GM19324 (cell line): ENCODE measurements at regions not wholly inside any gene's neighbourhood (a gene's known extent, or its start where the extent isn't known, plus 50 kb on each side); places are given as distances from the start of the nearest gene placed in this dataset.

Source experiments
- ATAC-seq: cut with Tn5 transposase; IDR thresholded peaks from one replicate; pipeline ENCODE4 v1.9.1; 2021; ENCODE audit warnings: mild to moderate bottlenecking, moderate library complexity; ENCODE audit not compliant: unreplicated experiment, low FRiP score

- no peak for ATAC-seq
Observed at GRCh38 chr2:37856101-37856751, 68.9 kb upstream of the RMDN2 start.

GRCh38 chr2:37857575-37858399 lies 67.3 kb upstream of the RMDN2 start:
- ATAC-seq = no peak

GRCh38 chr2:37858400-37858711 lies 66.7 kb upstream of the RMDN2 start:
- ATAC-seq = no peak

DNA sequence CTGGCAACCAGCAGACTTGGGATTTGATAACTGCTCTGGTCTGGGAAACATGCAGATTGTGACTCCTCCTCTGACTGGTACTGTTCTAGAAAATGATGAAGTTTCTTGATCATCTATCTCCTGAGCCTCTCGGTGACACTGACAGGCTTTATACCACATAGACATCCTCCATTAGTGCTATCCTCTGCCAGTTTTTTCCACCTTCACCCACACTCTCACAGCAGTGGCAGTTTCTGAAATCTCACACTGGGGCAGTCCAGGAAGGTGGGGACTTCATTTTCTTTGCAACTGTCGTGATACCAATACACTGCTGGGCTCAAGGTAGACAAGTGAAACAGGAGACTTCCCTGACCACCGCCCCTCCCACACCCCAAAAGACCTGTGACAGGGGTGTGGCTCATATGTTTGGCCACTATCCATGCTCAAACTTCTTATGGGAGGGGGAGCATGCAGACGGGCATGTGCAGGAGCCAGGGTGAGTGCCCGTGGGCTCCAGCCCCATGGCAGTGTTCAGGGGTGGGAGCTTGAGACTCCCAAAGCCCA lies 66.3 kb upstream of the RMDN2 start:
- no peak for ATAC-seq

DNA sequence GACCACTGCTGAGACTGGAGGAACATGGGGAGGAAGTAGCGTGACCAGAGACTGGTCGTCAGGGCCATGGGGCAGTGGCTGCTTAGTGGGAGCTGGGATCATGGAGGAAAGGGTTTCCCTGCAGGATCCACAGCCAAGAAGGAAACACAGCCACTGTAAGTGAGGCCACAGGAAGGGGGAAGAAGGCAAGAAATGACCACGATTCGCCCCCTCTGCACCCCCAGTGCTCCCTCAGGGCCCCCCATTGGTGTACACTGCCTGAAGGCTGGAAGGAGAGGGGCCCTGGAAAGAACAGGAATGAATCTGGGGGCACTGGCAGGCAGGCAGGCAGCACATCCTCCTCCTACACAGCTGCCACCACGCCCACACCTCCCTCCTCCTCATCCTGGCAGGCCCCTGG lies 62.5 kb upstream of the RMDN2 start:
- no peak for ATAC-seq

GRCh38 chr2:37864217-37864616 lies 60.9 kb upstream of the RMDN2 start:
- ATAC-seq = no peak

- ATAC-seq = no peak
Observed at GRCh38 chr2:37865640-37866039, 59.4 kb upstream of the RMDN2 start.

- ATAC-seq = no peak
Observed at GRCh38 chr2:37866171-37866934, 58.7 kb upstream of the RMDN2 start.

DNA sequence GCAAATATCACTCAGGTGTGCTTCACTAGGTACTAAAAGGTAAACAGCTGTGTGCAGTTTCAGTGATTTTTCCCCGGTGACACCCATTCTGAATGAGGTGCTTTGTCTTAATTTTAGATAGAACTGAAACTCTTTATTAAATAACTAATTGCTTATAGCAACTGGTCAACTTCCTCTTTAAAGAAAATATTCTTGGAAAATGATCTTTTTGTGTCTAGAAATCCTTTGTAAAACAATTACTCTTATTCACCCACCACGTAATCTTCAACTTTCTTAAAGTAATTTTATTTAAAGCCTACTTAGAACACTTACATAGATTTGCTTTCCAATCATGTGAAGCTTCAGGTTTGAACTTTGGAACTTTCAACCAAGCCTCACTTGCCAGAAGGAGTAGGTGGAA lies 57.9 kb upstream of the RMDN2 start:
- ATAC-seq = no peak

GRCh38 chr2:37868866-37869265 lies 56.2 kb upstream of the RMDN2 start:
- no peak for ATAC-seq

DNA sequence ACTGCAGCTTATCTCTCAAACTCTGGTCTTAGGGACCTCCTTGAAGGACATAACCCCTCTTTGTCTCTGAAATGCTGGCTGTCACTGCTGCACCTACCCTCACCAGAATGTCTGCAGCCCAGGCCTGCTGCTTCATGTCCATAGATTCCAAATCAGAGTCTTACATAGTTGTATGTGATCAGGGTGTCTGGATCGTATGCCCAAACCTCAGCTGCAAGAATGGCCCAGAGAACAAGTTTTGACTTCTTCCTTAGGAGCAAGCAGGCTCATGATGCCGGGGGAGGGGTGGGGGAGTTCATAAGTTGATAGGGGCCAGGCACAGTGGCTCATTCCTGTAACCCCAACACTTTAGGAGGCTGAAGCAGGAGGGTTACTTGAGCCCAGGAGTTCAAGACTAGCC lies 55.8 kb upstream of the RMDN2 start:
- no peak for ATAC-seq

DNA sequence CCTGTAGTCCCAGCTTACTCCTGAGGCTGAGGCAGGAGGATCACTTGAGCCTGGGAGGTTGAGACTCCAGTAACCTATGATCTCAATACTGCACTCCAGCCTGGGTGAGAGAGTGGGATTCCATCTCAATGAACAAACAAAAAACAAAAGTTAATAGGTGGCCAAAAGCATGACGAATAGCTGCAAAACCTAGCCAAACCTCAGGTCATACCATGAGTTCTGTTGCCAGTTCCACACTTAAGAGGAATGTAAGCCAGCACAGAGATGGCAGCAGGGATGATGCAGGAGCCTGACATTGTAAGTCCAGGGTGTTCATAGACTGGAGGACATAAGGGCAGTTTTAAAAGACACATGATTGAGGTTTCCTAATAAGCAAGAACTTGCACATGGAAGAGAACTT lies 55.3 kb upstream of the RMDN2 start:
- ATAC-seq = no peak

DNA sequence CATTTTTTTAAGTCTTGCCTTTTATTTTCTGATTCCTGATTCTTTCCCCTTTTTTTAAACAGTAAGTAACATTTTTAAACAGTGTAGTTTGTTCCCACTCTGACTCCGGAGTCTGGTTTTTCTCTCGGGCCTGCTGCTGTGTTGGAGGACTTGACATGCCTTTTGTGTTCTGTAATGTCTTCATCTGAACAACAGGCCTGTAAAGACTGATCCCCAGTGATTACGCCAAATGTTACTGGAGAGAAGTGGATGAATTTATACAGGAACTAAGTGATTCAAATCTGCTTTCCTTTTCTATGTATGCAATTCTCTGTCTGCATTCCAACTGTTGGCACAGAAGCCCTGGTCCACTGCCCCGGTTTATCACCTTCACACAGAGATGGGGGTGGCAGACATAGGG lies 54.3 kb upstream of the RMDN2 start:
- ATAC-seq = no peak

GRCh38 chr2:37871456-37872191 lies 53.5 kb upstream of the RMDN2 start:
- ATAC-seq = no peak

GRCh38 chr2:37872192-37872750 lies 52.8 kb upstream of the RMDN2 start:
- ATAC-seq = no peak

- no peak for ATAC-seq
Observed at GRCh38 chr2:37873229-37873628, 51.9 kb upstream of the RMDN2 start.

- ATAC-seq = no peak
Observed at GRCh38 chr2:37873749-37874330, 51.2 kb upstream of the RMDN2 start.

GRCh38 chr2:37874470-37874869 lies 50.6 kb upstream of the RMDN2 start:
- ATAC-seq = no peak
